ENCODE measurements at regions not wholly inside any gene's neighbourhood (a gene's known extent, or its start where the extent isn't known, plus 50 kb on each side); places are given as distances from the start of the nearest gene placed in this dataset.

DNA sequence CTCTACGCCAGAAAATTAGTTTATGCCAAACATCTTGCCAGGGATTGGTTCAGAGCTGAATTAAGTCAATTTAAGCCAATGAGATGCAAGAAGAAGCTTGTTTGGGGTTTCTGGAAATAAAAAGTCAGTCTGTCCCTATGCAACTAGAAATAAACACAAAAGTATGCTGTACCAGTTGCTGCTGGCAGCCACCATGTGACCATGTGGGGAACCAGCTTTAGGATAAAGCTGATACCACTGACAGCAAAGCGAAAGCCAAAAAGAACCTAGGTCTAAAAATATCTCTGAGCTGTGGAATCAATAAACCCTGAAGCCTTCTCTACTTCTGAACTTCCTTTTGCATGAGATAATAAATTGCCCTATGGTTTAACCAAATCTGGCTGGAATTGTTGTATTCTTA lies 181.8 kb upstream of the PARD3B start:
- TF ChIP-seq, protein P1, sequence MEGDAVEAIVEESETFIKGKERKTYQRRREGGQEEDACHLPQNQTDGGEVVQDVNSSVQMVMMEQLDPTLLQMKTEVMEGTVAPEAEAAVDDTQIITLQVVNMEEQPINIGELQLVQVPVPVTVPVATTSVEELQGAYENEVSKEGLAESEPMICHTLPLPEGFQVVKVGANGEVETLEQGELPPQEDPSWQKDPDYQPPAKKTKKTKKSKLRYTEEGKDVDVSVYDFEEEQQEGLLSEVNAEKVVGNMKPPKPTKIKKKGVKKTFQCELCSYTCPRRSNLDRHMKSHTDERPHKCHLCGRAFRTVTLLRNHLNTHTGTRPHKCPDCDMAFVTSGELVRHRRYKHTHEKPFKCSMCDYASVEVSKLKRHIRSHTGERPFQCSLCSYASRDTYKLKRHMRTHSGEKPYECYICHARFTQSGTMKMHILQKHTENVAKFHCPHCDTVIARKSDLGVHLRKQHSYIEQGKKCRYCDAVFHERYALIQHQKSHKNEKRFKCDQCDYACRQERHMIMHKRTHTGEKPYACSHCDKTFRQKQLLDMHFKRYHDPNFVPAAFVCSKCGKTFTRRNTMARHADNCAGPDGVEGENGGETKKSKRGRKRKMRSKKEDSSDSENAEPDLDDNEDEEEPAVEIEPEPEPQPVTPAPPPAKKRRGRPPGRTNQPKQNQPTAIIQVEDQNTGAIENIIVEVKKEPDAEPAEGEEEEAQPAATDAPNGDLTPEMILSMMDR (IDR thresholded peaks at IDR 0.05), result no peak
- no peak for TF ChIP-seq POLR2A (IDR thresholded peaks at IDR 0.05)
